B cell (primary cell): ENCODE measurements at regions not wholly inside any gene's neighbourhood (a gene's known extent, or its start where the extent isn't known, plus 50 kb on each side); places are given as distances from the start of the nearest gene placed in this dataset.
"Not testable (repeated sequence)": the region's sequence is repeated elsewhere in the genome, so short reads cannot be mapped to it uniquely, and the experiment has no call there.

Experiments
- ATAC-seq: fragments of 200-7000 bp; cut with Tn5 transposase; one replicate; pipeline ENCODE4 v1.10.0; 2021; ENCODE audit warnings: low read depth, mild to moderate bottlenecking, moderate number of reproducible peaks, moderate library complexity
- CTCF ChIA-PET: fragments of 350-600 bp; sonication (Branson Sonifier 250); formaldehyde crosslinking; loops from one replicate; lab custom pipeline; 2021; ENCODE audit warnings: antibody characterized with exemption, inconsistent platforms; lab: Charles Lee
- POLR2A ChIA-PET: fragments of 350-600 bp; sonication (Branson Sonifier 250); formaldehyde crosslinking; loops from one replicate; lab custom pipeline; 2021; ENCODE audit warnings: antibody characterized with exemption; lab: Charles Lee
- DNase-seq: peaks from one replicate; pipeline ENCODE4 v3.0.0; 2013
- H2AFZ ChIP-seq: 2 replicates; pipeline ENCODE4 v1.6.1; 2012; ENCODE audit warnings: mild to moderate bottlenecking, low read depth, low read length; ENCODE audit not compliant: insufficient read depth, poor library complexity, severe bottlenecking
- H3K27ac ChIP-seq, 2 donors: 1 replicate in 1 of 2; 2 replicates in 1 of 2; pipeline ENCODE4 v1.5.1; 2012 to 2013; ENCODE audit warnings: low read length in 2 of 2, mild to moderate bottlenecking in 2 of 2, moderate library complexity in 1 of 2
- H3K27me3 ChIP-seq, 4 experiments: fragments of 200-600 bp in 1 of 4; sonication (generic) in 1 of 4; replicated peaks in 1 of 4; 1 replicate in 2 of 4; 2 replicates in 2 of 4; pipeline versions ENCODE4 v1.6.1 to v1.7.0; 2013 to 2016; ENCODE audit warnings: low read length in 3 of 4, mild to moderate bottlenecking in 2 of 4, mixed read lengths in 1 of 4, moderate library complexity in 1 of 4; ENCODE audit not compliant: insufficient read depth in 4 of 4, control insufficient read depth in 3 of 4; ENCODE audit errors: control extremely low read depth in 1 of 4
- H3K36me3 ChIP-seq, 2 experiments: replicated peaks in 1 of 2; 1 replicate in 1 of 2; 2 replicates in 1 of 2; pipeline versions ENCODE4 v1.6.1 to v1.7.1; 2013; ENCODE audit warnings: low read length in 1 of 2; ENCODE audit not compliant: insufficient read depth in 2 of 2, control insufficient read depth in 1 of 2; ENCODE audit errors: control extremely low read depth in 1 of 2, extremely low read depth in 1 of 2
- H3K4me1 ChIP-seq, 2 donors: fragments of 200-600 bp in 1 of 2; sonication (generic) in 1 of 2; 1 replicate in 1 of 2; 2 replicates in 1 of 2; pipeline versions ENCODE4 v1.5.1 to v1.6.1; 2013 to 2017; ENCODE audit warnings: low read length in 2 of 2; ENCODE audit not compliant: control insufficient read depth in 2 of 2, insufficient read depth in 2 of 2
- H3K4me2 ChIP-seq: replicated peaks from 2 replicates; pipeline ENCODE3; 2012; ENCODE audit warnings: mild to moderate bottlenecking, low read depth, low read length; ENCODE audit not compliant: poor library complexity, severe bottlenecking
- H3K4me3 ChIP-seq, 5 experiments: fragments of 200-600 bp in 1 of 5; sonication (generic) in 1 of 5; 1 replicate in 3 of 5; 2 replicates in 2 of 5; pipeline versions ENCODE4 v1.5.1 to v1.7.0; 2011 to 2016; ENCODE audit warnings: low read length in 4 of 5, mild to moderate bottlenecking in 4 of 5, low read depth in 2 of 5, control low read depth in 1 of 5, moderate library complexity in 1 of 5; ENCODE audit not compliant: insufficient read depth in 1 of 5; ENCODE audit errors: control extremely low read depth in 1 of 5, extremely low read depth in 1 of 5
- H3K79me2 ChIP-seq: fragments of 200-600 bp; sonication (generic); one replicate; pipeline ENCODE4 v1.6.0; 2016; ENCODE audit warnings: low read length; ENCODE audit not compliant: control insufficient read depth, insufficient read depth
- H3K9ac ChIP-seq: fragments of 200-600 bp; sonication (generic); 2 replicates; pipeline ENCODE4 v1.6.1; 2017; ENCODE audit warnings: mild to moderate bottlenecking, low read length, moderate library complexity
- H3K9me3 ChIP-seq, 3 donors: one replicate each; pipeline versions ENCODE4 v1.6.1 to v1.7.1; 2013; ENCODE audit warnings: low read length in 2 of 3; ENCODE audit not compliant: control insufficient read depth in 2 of 3, insufficient read depth in 1 of 3; ENCODE audit errors: control extremely low read depth in 1 of 3
- H4K20me1 ChIP-seq: 2 replicates; pipeline ENCODE4 v1.6.0; 2012; ENCODE audit warnings: mild to moderate bottlenecking, low read length; ENCODE audit not compliant: insufficient read depth, control insufficient read depth, poor library complexity, severe bottlenecking
- H3K27ac Mint-ChIP-seq: one replicate; pipeline ENCODE4 v1.8.0; 2021; ENCODE audit warnings: mixed read lengths
- H3K27me3 Mint-ChIP-seq: one replicate; pipeline ENCODE4 v1.8.0; 2021; ENCODE audit warnings: mixed read lengths
- H3K4me1 Mint-ChIP-seq: one replicate; pipeline ENCODE4 v1.8.0; 2021; ENCODE audit warnings: mixed read lengths
- H3K4me3 Mint-ChIP-seq: one replicate; pipeline ENCODE4 v1.8.0; 2021; ENCODE audit warnings: mixed read lengths
- H3K9me3 Mint-ChIP-seq: one replicate; pipeline ENCODE4 v1.8.0; 2022; ENCODE audit warnings: mixed read lengths; ENCODE audit not compliant: insufficient read depth
- WGBS: methylation state at CpG from one replicate; pipeline ENCODE4 v1.1.5; 2013; ENCODE audit warnings: missing lambda C conversion rate; ENCODE audit not compliant: insufficient coverage; 5-methylcytosine and 5-hydroxymethylcytosine counted together
- intact Hi-C: fragments of 100-400 bp; cut with micrococcal nuclease; formaldehyde crosslinking; loops from one replicate; pipeline ENCODE4 v1.10.0; 2022

DNA sequence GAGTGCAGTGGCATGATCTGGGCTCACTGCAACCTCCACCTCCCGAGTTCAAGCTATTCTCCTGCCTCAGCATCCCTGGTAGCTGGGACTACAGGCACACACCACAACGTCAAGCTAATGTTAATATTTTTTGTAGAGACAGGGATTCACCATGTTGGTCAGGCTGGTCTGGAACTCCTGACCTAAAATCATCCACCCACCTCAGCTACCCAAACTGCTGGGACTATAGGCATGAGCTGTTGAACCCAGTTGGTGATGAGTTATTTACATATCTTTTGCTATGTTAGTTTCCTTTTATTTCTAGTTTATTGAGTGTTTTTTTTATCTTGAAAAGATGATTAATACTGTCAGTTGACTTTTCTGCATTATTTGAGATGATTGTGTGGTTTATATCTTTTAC is 53.3 kb upstream of the GPR39 start:
- H3K9me3 ChIP-seq, H3K4me3 ChIP-seq, H3K4me3 Mint-ChIP-seq, H3K4me2 ChIP-seq, H2AFZ ChIP-seq, H3K27ac Mint-ChIP-seq, H3K9ac ChIP-seq, H3K27me3 Mint-ChIP-seq, CTCF ChIA-PET, H3K27me3 ChIP-seq, DNase-seq, H3K4me1 ChIP-seq, H3K27ac ChIP-seq, intact Hi-C loops, H3K9me3 Mint-ChIP-seq, H3K4me1 Mint-ChIP-seq, ATAC-seq, H4K20me1 ChIP-seq, H3K79me2 ChIP-seq, POLR2A ChIA-PET, H3K36me3 ChIP-seq: not testable (repeated sequence)
- WGBS = no CpG with 5 or more reads among the region's 2 CpGs

DNA sequence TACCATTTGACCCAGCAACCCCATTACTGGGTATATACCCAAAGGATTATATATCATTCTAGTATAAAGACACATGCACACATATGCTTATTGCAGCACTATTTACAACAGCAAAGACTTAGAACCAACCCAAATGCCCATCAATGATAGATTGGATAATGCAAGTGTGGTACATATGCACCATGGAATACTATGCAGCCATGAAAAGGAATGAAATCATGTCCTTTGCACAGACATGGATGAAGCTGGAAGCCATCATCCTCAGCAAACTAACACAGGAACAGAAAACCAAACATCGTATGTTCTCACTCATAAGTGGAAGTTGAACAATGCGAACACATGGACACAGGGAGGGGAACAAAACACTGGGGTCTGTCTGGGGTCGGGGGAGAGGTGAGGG is 50.6 kb upstream of the GPR39 start:
- H3K4me2 ChIP-seq, H3K4me3 Mint-ChIP-seq, H3K79me2 ChIP-seq, H3K4me1 Mint-ChIP-seq, H3K4me1 ChIP-seq, H2AFZ ChIP-seq, H3K27me3 Mint-ChIP-seq, ATAC-seq, H3K9me3 Mint-ChIP-seq, H3K27ac Mint-ChIP-seq, H4K20me1 ChIP-seq, DNase-seq, H3K36me3 ChIP-seq, H3K9me3 ChIP-seq, H3K4me3 ChIP-seq, POLR2A ChIA-PET, H3K9ac ChIP-seq, CTCF ChIA-PET, intact Hi-C loops, H3K27ac ChIP-seq, H3K27me3 ChIP-seq: not testable (repeated sequence)
- no CpG with 5 or more reads among the region's 3 CpGs for WGBS
